ENCODE measurements at regions not wholly inside any gene's neighbourhood (a gene's known extent, or its start where the extent isn't known, plus 50 kb on each side); places are given as distances from the start of the nearest gene placed in this dataset.

- Histone ChIP-seq H3K27me3 (no peaks in the 10 kb centered on the region), H3K9me3 (no peaks in the 10 kb centered on the region), H3K36me3 (no peaks in the 10 kb centered on the region), H3K27ac (peak overlapping the region; percentile 75), H3K4me3 (no peak overlapping the region), H3K4me1 (peaks cover 51% of the 10 kb centered on the region)
- no peak for TF ChIP-seq CTCF (IDR thresholded peaks at IDR 0.05)
- no peak for TF ChIP-seq POLR2AphosphoS5 (IDR thresholded peaks at IDR 0.05; ENCODE audit: insufficient read depth in 1 of 2, low read depth in 1 of 2)
- DNase-seq (ENCODE audit: extremely low spot score in 2 of 2): no peak
- intact Hi-C loops (cut with DNase I): no loop called here
Measured at GRCh38 chr19:46944918-46945628, 74.6 kb upstream of the NPAS1 start.

GRCh38 chr19:46945694-46946489, 73.7 kb upstream of the NPAS1 start:
- H3K27ac ChIP-seq: peak overlapping the region; percentile 75
- no peaks in the 10 kb centered on the region for H3K27me3 ChIP-seq
- H3K9me3 ChIP-seq: no peaks in the 10 kb centered on the region
- DNase-seq (ENCODE audit: extremely low spot score in 2 of 2): no peak
- no peak for TF ChIP-seq POLR2AphosphoS5 (IDR thresholded peaks at IDR 0.05; ENCODE audit: insufficient read depth in 1 of 2, low read depth in 1 of 2)
- TF ChIP-seq CTCF (IDR thresholded peaks at IDR 0.05): no peak
- TF ChIP-seq POLR2A (IDR thresholded peaks at IDR 0.05): no peak
- H3K36me3 ChIP-seq: no peaks in the 10 kb centered on the region
- no peak overlapping the region for H3K4me3 ChIP-seq
- H3K4me1 ChIP-seq: peaks cover 59% of the 10 kb centered on the region
- intact Hi-C loops (cut with DNase I): no loop called here

GRCh38 chr19:46946611-46947238, 72.9 kb upstream of the NPAS1 start:
- H3K27ac ChIP-seq: peak overlapping the region; percentile 75
- H3K4me1 ChIP-seq: peaks cover 68% of the 10 kb centered on the region

GRCh38 chr19:46947866-46948265, 71.8 kb upstream of the NPAS1 start:
- Histone ChIP-seq H3K4me3 (no peak overlapping the region), H3K4me1 (peaks cover 79% of the 10 kb centered on the region), H3K36me3 (no peaks in the 10 kb centered on the region), H3K9me3 (no peaks in the 10 kb centered on the region), H3K27me3 (no peaks in the 10 kb centered on the region), H3K27ac (peak overlapping the region; percentile 28)
- no peak for DNase-seq (ENCODE audit: extremely low spot score in 2 of 2)
- TF ChIP-seq POLR2A (IDR thresholded peaks at IDR 0.05) (no peak), POLR2AphosphoS5 (IDR thresholded peaks at IDR 0.05; ENCODE audit: insufficient read depth in 1 of 2, low read depth in 1 of 2) (no peak), CTCF (IDR thresholded peaks at IDR 0.05) (no peak)
- intact Hi-C loops (cut with DNase I): no loop called here

More at GRCh38 chr19:46946611-46947238, 72.9 kb upstream of the NPAS1 start:
- no peaks in the 10 kb centered on the region for H3K9me3 ChIP-seq
- TF ChIP-seq POLR2A (IDR thresholded peaks at IDR 0.05): no peak
- no peak for TF ChIP-seq POLR2AphosphoS5 (IDR thresholded peaks at IDR 0.05; ENCODE audit: insufficient read depth in 1 of 2, low read depth in 1 of 2)
- no peak for TF ChIP-seq CTCF (IDR thresholded peaks at IDR 0.05)
- DNase-seq (ENCODE audit: extremely low spot score in 2 of 2): no peak
- H3K36me3 ChIP-seq: no peaks in the 10 kb centered on the region
- no peaks in the 10 kb centered on the region for H3K27me3 ChIP-seq
- intact Hi-C loops (cut with DNase I): no loop called here
- H3K4me3 ChIP-seq: no peak overlapping the region

Measured in vagina (tissue), 2 donors.